ENCODE measurements at regions not wholly inside any gene's neighbourhood (a gene's known extent, or its start where the extent isn't known, plus 50 kb on each side); places are given as distances from the start of the nearest gene placed in this dataset.

GRCh38 chr2:41920812-41921211 is 127.0 kb upstream of the PKDCC start:
- no peak for DNase-seq (ENCODE audit: low spot score)
- TF ChIP-seq CTCF (IDR thresholded peaks at IDR 0.05; ENCODE audit: borderline replicate concordance, control extremely low read depth, extremely low read depth, insufficient read depth, missing control alignments): no peak
- in situ Hi-C loops (cut with MboI; ENCODE audit: low sequenced_read_pairs, unreplicated experiment): no loop called here

GRCh38 chr2:41922177-41922576 is 125.6 kb upstream of the PKDCC start:
- no peak for DNase-seq (ENCODE audit: low spot score)
- no peak for TF ChIP-seq CTCF (IDR thresholded peaks at IDR 0.05; ENCODE audit: borderline replicate concordance, control extremely low read depth, extremely low read depth, insufficient read depth, missing control alignments)
- in situ Hi-C loops (cut with MboI; ENCODE audit: low sequenced_read_pairs, unreplicated experiment): no loop called here

GRCh38 chr2:41923156-41923786 is 124.5 kb upstream of the PKDCC start:
- DNase-seq (ENCODE audit: low spot score): no peak

GRCh38 chr2:41924024-41924423 is 123.8 kb upstream of the PKDCC start:
- DNase-seq (ENCODE audit: low spot score): no peak
- in situ Hi-C loops (cut with MboI; ENCODE audit: low sequenced_read_pairs, unreplicated experiment): no loop called here
- no peak for TF ChIP-seq CTCF (IDR thresholded peaks at IDR 0.05; ENCODE audit: borderline replicate concordance, control extremely low read depth, extremely low read depth, insufficient read depth, missing control alignments)

More at GRCh38 chr2:41923156-41923786, 124.5 kb upstream of the PKDCC start:
- TF ChIP-seq CTCF (IDR thresholded peaks at IDR 0.05; ENCODE audit: borderline replicate concordance, control extremely low read depth, extremely low read depth, insufficient read depth, missing control alignments): no peak
- in situ Hi-C loops (cut with MboI; ENCODE audit: low sequenced_read_pairs, unreplicated experiment): no loop called here

GRCh38 chr2:41924709-41925408 is 123.0 kb upstream of the PKDCC start:
- in situ Hi-C loops (cut with MboI; ENCODE audit: low sequenced_read_pairs, unreplicated experiment): no loop called here
- DNase-seq (ENCODE audit: low spot score): no peak
- no peak for TF ChIP-seq CTCF (IDR thresholded peaks at IDR 0.05; ENCODE audit: borderline replicate concordance, control extremely low read depth, extremely low read depth, insufficient read depth, missing control alignments)

GRCh38 chr2:41925712-41926111 is 122.1 kb upstream of the PKDCC start:
- in situ Hi-C loops (cut with MboI; ENCODE audit: low sequenced_read_pairs, unreplicated experiment): no loop called here
- no peak for TF ChIP-seq CTCF (IDR thresholded peaks at IDR 0.05; ENCODE audit: borderline replicate concordance, control extremely low read depth, extremely low read depth, insufficient read depth, missing control alignments)
- no peak for DNase-seq (ENCODE audit: low spot score)

Data from GM13976 (cell line).